ENCODE measurements at regions not wholly inside any gene's neighbourhood (a gene's known extent, or its start where the extent isn't known, plus 50 kb on each side); places are given as distances from the start of the nearest gene placed in this dataset.

- 0 out of 2 replicates have a peak, but pooled peaks cover 5% of the 10 kb centered on the region for H3K9me3 ChIP-seq (ENCODE audit: low read length)
- H3K36me3 ChIP-seq (ENCODE audit: low read depth, low read length): no peaks in the 10 kb centered on the region
- no peaks in the 10 kb centered on the region for H3K79me2 ChIP-seq (ENCODE audit: low read length)
- H4K20me1 ChIP-seq (ENCODE audit: low read length): no peaks in the 10 kb centered on the region
- H3K27ac ChIP-seq (ENCODE audit: low read length): no peak overlapping the region
- no peak overlapping the region for H3K4me2 ChIP-seq (ENCODE audit: low read length)
- H3K4me3 ChIP-seq (ENCODE audit: low read length): no peak overlapping the region
- H3K9me2 ChIP-seq (replicated peaks; ENCODE audit: low read length): no peaks in the 10 kb centered on the region
- ATAC-seq: no peak
- H3K4me1 ChIP-seq (ENCODE audit: insufficient read depth, low read length): no peaks in the 10 kb centered on the region
- TF ChIP-seq CTCF (conservative IDR thresholded peaks at IDR 0.05; ENCODE audit: low read depth, low read length): no peak
- TF ChIP-seq EZH2phosphoT487 (IDR thresholded peaks at IDR 0.05; ENCODE audit: borderline replicate concordance, low read length): no peak
- no peak for TF ChIP-seq EZH2 (IDR thresholded peaks at IDR 0.05; ENCODE audit: low read length, unreplicated experiment)
- no peak overlapping the region for H2AFZ ChIP-seq (ENCODE audit: low read length)
- intact Hi-C loops (cut with micrococcal nuclease): no loop called here
- no peak overlapping the region for H3K9ac ChIP-seq (ENCODE audit: low read length)
- ChIA-PET POLR2A (ENCODE audit: unreplicated experiment) (no interaction called here), CTCF (no interaction called here)
- H3K27me3 ChIP-seq (ENCODE audit: low read length): no peaks in the 10 kb centered on the region
- no peak for DNase-seq
- H3F3A ChIP-seq (ENCODE audit: low read length, unreplicated experiment): no peaks in the 10 kb centered on the region
- BruUV-seq (replicated peaks): no TSS peak
These were observed 609.3 kb downstream of the NOVA1 start for GRCh38 chr14:25988536-25988935.

DNA sequence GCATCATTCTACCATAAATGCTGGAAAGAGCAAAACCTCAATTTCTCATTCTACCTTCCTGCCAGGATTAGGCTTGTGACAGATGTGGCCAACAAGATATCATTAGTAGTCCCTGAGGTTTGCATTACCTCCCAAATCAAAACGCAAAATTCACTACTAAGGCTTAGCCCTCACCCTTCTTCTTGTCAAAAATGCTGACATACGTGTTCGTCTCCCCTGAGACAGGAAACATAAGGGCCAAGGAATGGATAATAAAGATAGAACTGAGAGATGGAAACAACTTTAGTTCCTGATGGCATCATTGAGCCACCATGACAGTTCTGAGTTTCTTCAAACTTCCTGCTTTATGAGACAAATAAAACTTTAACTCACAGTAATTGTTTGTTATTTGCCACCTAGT, 642.1 kb downstream of the NOVA1 start:
- ATAC-seq (no peak), DNase-seq (no peak)
- BruUV-seq (replicated peaks): no TSS peak
- Histone ChIP-seq H2AFZ (ENCODE audit: low read length) (no peak overlapping the region), H3K4me3 (ENCODE audit: low read length) (no peak overlapping the region), H3K4me2 (ENCODE audit: low read length) (no peak overlapping the region), H3K9me2 (replicated peaks; ENCODE audit: low read length) (no peaks in the 10 kb centered on the region), H3K79me2 (ENCODE audit: low read length) (no peaks in the 10 kb centered on the region), H3F3A (ENCODE audit: low read length, unreplicated experiment) (no peaks in the 10 kb centered on the region), H3K4me1 (ENCODE audit: insufficient read depth, low read length) (no peaks in the 10 kb centered on the region), H4K20me1 (ENCODE audit: low read length) (no peaks in the 10 kb centered on the region), H3K36me3 (ENCODE audit: low read depth, low read length) (no peaks in the 10 kb centered on the region), H3K9ac (ENCODE audit: low read length) (no peak overlapping the region), H3K9me3 (ENCODE audit: low read length) (peaks cover 17% of the 10 kb centered on the region), H3K27ac (ENCODE audit: low read length) (no peak overlapping the region), H3K27me3 (ENCODE audit: low read length) (no peaks in the 10 kb centered on the region)
- TF ChIP-seq CTCF (conservative IDR thresholded peaks at IDR 0.05; ENCODE audit: low read depth, low read length): no peak
- no peak for TF ChIP-seq EZH2 (IDR thresholded peaks at IDR 0.05; ENCODE audit: low read length, unreplicated experiment)
- no peak for TF ChIP-seq EZH2phosphoT487 (IDR thresholded peaks at IDR 0.05; ENCODE audit: borderline replicate concordance, low read length)
- ChIA-PET POLR2A (ENCODE audit: unreplicated experiment) (no interaction called here), CTCF (no interaction called here)
- intact Hi-C loops (cut with micrococcal nuclease): no loop called here

DNA sequence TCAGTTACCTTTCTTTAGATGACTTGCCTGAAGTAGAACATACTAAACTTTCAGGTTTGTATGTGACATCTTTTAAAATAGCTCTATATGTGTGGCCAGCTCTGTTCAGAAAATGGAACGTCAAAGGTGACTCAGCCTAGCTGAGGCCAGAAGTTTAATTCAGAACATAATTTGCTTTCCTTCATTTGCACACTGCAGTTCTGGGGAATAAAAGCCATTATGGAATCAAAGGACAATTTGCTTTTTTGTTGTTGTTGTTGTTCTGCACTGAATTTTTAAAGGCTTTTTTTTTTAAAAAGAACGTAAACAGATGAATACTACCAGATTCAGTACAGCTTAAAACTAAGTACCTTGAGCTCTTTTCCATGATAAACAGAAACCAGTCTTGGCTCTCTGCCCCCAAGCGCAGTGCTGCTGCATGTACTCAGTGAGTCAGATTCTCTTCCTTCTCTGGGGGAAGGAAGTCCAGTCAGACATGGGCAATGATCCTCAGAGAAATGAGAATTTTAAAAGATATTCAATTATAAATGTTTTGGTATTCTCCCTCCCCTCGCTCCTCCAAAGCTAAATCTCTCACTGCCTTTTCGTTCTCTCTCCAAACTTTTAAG, 644.2 kb downstream of the NOVA1 start:
- peak; percentile 40 for DNase-seq
- H3K9ac ChIP-seq (ENCODE audit: low read length): no peak overlapping the region
- CTCF ChIA-PET: no interaction called here

More for the DNA sequence above, 644.2 kb downstream of the NOVA1 start:
- POLR2A ChIA-PET (ENCODE audit: unreplicated experiment): no interaction called here
- Histone ChIP-seq H2AFZ (ENCODE audit: low read length) (no peak overlapping the region), H3K4me2 (ENCODE audit: low read length) (no peak overlapping the region), H3K9me2 (replicated peaks; ENCODE audit: low read length) (no peaks in the 10 kb centered on the region), H3K79me2 (ENCODE audit: low read length) (no peaks in the 10 kb centered on the region), H3K27me3 (ENCODE audit: low read length) (no peaks in the 10 kb centered on the region), H3F3A (ENCODE audit: low read length, unreplicated experiment) (no peaks in the 10 kb centered on the region), H3K4me1 (ENCODE audit: insufficient read depth, low read length) (no peaks in the 10 kb centered on the region), H3K36me3 (ENCODE audit: low read depth, low read length) (no peaks in the 10 kb centered on the region), H3K27ac (ENCODE audit: low read length) (no peak overlapping the region), H3K9me3 (ENCODE audit: low read length) (peaks cover 17% of the 10 kb centered on the region), H3K4me3 (ENCODE audit: low read length) (no peak overlapping the region), H4K20me1 (ENCODE audit: low read length) (no peaks in the 10 kb centered on the region)
- intact Hi-C loops (cut with micrococcal nuclease): no loop called here
- TF ChIP-seq EZH2 (IDR thresholded peaks at IDR 0.05; ENCODE audit: low read length, unreplicated experiment) (no peak), EZH2phosphoT487 (IDR thresholded peaks at IDR 0.05; ENCODE audit: borderline replicate concordance, low read length) (no peak), CTCF (conservative IDR thresholded peaks at IDR 0.05; ENCODE audit: low read depth, low read length) (no peak)
- ATAC-seq: no peak
- BruUV-seq (replicated peaks): no TSS peak
